ENCODE measurements at regions not wholly inside any gene's neighbourhood (a gene's known extent, or its start where the extent isn't known, plus 50 kb on each side); places are given as distances from the start of the nearest gene placed in this dataset.

DNA sequence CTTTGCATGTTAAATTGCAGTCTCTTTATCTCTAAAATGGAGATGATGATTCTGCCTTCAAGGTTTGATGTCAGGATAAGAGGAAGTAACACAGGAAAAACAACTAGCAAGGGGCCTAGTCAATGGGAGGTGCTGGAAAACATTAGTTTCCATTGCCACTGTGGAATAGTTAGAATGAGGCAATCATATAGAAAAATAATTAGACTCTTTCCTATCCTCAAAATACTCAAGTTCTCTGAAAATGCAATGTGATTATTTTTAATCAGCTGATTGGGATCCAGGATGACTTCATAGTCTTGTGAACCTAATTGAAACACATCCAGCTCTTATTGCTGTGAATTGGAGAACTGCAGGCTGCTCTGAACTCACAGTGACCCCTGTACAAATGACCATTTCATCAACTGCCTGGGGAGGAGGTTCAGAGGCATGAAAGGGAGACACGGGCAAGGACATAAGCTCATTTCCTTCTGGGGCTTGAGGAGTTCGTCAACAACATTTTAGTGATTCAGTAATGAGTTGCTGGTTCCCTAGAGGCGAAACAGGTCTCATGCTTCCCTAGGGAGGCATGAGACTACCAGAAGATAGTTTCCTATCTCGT lies 422.5 kb downstream of the LPIN1 start:
- Histone ChIP-seq H3K9me3 (no peaks in the 10 kb centered on the region), H3K4me3 (no peak overlapping the region), H3K4me1 (peaks cover 0 to 29% (median 25%) of the 10 kb centered on the region in 4 donors), H3K27ac (peak overlapping the region; percentile 51 to 73 (median 66)), H3K27me3 (no peaks in the 10 kb centered on the region), H3K36me3 (no peaks in the 10 kb centered on the region)
- WGBS, 2 donors, result 55 to 75% methylated on average over 4 of the region's 4 CpGs
- TF ChIP-seq POLR2AphosphoS5 (IDR thresholded peaks at IDR 0.05) (peak in 3 of 4 donors; percentile 44 to 67 (median 51)), POLR2A (IDR thresholded peaks at IDR 0.05) (no peak), EP300 (IDR thresholded peaks at IDR 0.05) (peak in 1 of 4 donors; percentile 29)
- TF ChIP-seq, protein P1, sequence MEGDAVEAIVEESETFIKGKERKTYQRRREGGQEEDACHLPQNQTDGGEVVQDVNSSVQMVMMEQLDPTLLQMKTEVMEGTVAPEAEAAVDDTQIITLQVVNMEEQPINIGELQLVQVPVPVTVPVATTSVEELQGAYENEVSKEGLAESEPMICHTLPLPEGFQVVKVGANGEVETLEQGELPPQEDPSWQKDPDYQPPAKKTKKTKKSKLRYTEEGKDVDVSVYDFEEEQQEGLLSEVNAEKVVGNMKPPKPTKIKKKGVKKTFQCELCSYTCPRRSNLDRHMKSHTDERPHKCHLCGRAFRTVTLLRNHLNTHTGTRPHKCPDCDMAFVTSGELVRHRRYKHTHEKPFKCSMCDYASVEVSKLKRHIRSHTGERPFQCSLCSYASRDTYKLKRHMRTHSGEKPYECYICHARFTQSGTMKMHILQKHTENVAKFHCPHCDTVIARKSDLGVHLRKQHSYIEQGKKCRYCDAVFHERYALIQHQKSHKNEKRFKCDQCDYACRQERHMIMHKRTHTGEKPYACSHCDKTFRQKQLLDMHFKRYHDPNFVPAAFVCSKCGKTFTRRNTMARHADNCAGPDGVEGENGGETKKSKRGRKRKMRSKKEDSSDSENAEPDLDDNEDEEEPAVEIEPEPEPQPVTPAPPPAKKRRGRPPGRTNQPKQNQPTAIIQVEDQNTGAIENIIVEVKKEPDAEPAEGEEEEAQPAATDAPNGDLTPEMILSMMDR (IDR thresholded peaks at IDR 0.05), result no peak
- peak; percentile 82 for DNase-seq
- intact Hi-C loops (cut with DNase I), result loop anchor here (10.0 kb wide), 1 partner anchor 766 kb away; no protein-coding TSS in a partner anchor

DNA sequence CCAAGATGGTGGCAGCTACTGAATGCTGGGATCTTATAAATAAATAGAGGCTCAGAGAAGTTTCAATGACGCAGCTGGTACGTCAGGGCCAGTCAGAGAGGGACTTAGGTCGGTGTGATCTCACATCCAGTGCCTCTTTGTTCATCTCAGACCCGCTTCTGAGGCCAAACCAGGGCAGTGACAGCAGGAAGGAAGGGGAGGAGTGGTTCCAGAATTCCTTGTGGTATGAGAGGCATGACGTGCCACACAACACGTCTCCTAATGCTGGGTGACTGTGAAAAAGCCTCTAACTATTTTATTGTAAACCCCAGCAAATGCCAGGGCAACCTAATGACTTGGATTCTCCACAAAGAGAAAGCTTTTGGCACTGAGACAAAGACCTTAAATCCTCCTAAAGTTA lies 423.3 kb downstream of the LPIN1 start:
- Histone ChIP-seq H3K36me3 (no peaks in the 10 kb centered on the region), H3K27me3 (no peaks in the 10 kb centered on the region), H3K4me3 (no peak overlapping the region), H3K4me1 (peaks cover 0 to 29% (median 25%) of the 10 kb centered on the region in 4 donors), H3K27ac (peak overlapping the region; percentile 51 to 73 (median 66)), H3K9me3 (no peaks in the 10 kb centered on the region)
- peak; percentile 74 for DNase-seq
- TF ChIP-seq, protein P1 (IDR thresholded peaks at IDR 0.05), result no peak
- TF ChIP-seq EP300 (IDR thresholded peaks at IDR 0.05) (peak in 2 of 4 donors; percentile 40 to 47), POLR2AphosphoS5 (IDR thresholded peaks at IDR 0.05) (peak in 2 of 4 donors; percentile 15 to 49), POLR2A (IDR thresholded peaks at IDR 0.05) (no peak)
- WGBS, 2 donors, result 47 to 79% methylated on average over 6 of the region's 6 CpGs
- intact Hi-C loops (cut with DNase I), result loop anchor here (10.0 kb wide), 1 partner anchor 765 kb away; no protein-coding TSS in a partner anchor

DNA sequence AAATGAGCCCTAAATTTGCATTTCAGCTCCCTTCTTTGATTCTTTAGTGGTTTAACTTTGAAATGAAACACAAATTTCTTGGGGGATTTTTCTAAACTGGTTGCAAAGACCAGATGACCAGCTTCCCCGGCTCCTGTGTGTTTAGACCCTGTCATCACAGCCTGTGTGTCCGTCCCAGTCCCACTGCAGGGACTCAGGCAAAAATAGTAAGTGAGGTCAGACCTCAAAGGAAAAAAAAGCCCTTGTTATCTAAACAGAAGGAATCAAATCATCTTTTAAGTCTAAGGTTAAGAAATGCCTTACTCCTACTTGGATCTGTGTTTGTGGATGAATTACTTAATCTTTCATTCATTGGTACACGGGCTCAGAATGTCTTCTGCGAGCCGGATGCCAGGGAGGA lies 423.7 kb downstream of the LPIN1 start:
- no peak for TF ChIP-seq POLR2AphosphoS5 (IDR thresholded peaks at IDR 0.05)
- TF ChIP-seq POLR2A (IDR thresholded peaks at IDR 0.05), result no peak
- TF ChIP-seq EP300 (IDR thresholded peaks at IDR 0.05), result no peak
- TF ChIP-seq, protein P1 (IDR thresholded peaks at IDR 0.05), result no peak
- H3K9me3 ChIP-seq, result no peaks in the 10 kb centered on the region
- intact Hi-C loops (cut with DNase I), result no loop called here
- peak overlapping the region; percentile 51 to 73 (median 66) for H3K27ac ChIP-seq
- H3K4me3 ChIP-seq, result no peak overlapping the region
- H3K4me1 ChIP-seq, result peaks cover 0 to 29% (median 25%) of the 10 kb centered on the region in 4 donors
- H3K27me3 ChIP-seq, result no peaks in the 10 kb centered on the region
- 32 to 61% methylated on average over 5 of the region's 5 CpGs for WGBS, 2 donors
- no peaks in the 10 kb centered on the region for H3K36me3 ChIP-seq
- DNase-seq, result no peak

DNA sequence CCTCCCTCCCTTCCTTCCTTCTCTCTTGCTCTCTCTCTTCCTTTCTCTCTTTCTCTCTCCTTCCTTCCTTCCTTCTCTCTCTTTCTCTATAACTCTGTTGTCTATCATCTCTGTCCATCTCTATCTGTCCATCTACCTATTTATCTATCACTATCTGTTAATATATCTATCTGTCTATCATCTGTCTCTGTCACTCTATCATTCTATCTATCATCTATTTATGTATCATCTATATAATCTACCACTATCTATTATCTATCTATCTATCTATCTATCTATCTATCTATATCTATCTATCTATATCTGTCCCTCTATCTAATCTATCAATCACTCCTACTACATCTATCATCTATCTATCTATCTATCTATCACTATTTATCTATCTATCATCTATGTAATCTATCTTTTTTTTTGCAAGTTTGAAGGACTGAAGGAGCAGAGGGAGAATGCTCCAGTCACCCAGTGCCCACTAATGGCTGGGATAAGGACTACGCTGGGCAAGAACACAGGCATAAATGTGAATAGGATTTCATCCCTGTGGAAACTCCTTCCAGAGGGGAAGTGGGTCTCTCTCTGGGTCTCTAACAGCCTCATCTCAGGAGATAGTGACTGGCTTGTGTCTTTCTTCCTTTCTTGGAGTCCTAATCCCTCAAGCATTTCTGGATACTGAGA lies 427.0 kb downstream of the LPIN1 start:
- Histone ChIP-seq H3K4me3 (no peak overlapping the region), H3K9me3 (no peaks in the 10 kb centered on the region), H3K36me3 (no peaks in the 10 kb centered on the region), H3K27ac (no peak overlapping the region), H3K4me1 (peaks cover 0 to 46% (median 40%) of the 10 kb centered on the region in 4 donors), H3K27me3 (no peaks in the 10 kb centered on the region)
- DNase-seq, result no peak
- WGBS, 2 donors, result 95 to 97% methylated on average over 1 of the region's 1 CpG
- intact Hi-C loops (cut with DNase I), result no loop called here
- TF ChIP-seq, protein P1 (IDR thresholded peaks at IDR 0.05), result no peak
- TF ChIP-seq POLR2A (IDR thresholded peaks at IDR 0.05), result no peak
- TF ChIP-seq POLR2AphosphoS5 (IDR thresholded peaks at IDR 0.05), result no peak
- no peak for TF ChIP-seq EP300 (IDR thresholded peaks at IDR 0.05)
